Jurkat, Clone E6-1 (cell line): ENCODE measurements at regions not wholly inside any gene's neighbourhood (a gene's known extent, or its start where the extent isn't known, plus 50 kb on each side); places are given as distances from the start of the nearest gene placed in this dataset.

Experiments
- DNase-seq: peaks from one replicate; pipeline ENCODE4 v3.0.0-alpha.2; 2011; ENCODE audit warnings: low read depth, low spot score
- H3K4me3 ChIP-seq: 2 replicates; pipeline ENCODE4 v1.5.1; 2011; ENCODE audit warnings: mild to moderate bottlenecking, low read length, control low read depth, moderate library complexity

DNA sequence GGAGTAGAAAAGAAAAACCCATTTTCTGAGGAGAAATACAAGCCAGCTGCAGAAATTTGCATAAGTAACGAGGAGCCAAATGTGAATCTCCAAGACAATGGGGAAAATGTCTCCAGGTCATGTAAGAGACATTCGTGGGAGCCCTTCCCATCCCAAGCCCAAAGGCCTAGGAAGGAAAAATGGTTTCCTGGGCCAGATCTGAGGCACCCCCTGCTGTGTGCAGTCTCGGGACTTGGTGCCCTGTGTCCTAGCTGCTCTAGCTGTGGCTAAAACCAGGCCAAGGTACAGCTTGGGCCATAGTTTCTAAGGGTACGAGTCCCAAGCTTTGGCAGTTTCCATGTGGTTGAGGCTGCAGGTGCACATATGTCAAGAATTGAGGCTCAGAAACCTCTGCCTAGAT, 444.9 kb downstream of the PCDH20 start:
- DNase-seq = no peak
- no peak overlapping the region for H3K4me3 ChIP-seq

DNA sequence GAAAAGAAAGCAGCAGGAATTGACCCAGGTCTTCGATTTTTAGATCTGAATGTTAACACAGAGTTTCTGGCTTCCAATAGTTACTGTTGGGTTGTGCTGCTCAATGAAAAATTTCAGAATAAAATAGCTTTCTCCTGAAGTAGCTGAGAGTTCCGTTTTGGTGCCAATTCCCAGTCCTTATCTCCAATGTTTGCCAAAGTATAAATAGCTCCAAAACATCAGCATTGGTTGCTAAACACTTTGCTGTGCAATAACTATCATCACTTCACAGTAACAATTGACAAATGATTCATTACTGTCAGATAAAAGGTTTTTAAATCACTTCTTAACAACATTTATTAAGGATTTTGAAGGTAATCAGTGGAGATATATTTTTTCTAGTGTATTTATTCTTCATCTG, 446.0 kb downstream of the PCDH20 start:
- no peak overlapping the region for H3K4me3 ChIP-seq
- no peak for DNase-seq

DNA sequence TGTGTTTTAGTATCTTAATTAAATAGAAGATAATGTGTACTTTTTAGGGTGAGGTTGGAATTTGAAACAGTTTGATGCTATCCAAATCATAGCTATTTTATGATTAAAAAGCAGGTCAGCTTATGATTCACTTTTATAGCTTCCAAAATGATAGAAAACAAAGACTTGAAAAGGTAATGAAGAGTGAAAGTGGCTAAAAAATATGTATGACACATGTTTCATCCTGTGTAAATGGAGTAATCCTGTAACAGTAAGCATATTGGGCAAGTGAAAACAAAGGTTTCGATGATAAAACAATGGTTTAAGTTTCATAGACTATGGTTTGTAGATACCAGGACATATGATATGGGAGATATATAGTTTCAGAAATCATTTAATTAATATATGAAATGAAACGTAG, 456.2 kb downstream of the PCDH20 start:
- no peak overlapping the region for H3K4me3 ChIP-seq
- no peak for DNase-seq

DNA sequence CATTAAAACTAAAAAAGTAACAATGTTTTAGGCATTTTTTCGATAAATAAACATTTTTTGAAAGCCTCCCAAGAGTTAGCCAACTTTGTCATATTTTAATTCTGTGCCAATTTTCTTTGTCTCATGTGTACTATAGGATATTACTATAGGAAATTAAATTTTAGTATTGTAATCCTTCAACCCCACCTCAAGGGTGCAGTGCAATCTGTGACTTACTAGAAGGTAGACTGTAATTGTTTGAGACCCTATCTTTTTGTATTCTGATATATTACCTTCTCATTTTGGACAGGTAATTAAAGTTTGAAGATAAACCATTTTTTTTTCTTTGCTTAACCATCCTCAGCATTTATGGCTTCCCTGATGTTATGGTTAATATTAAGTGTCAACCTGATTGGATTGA, 457.8 kb downstream of the PCDH20 start:
- H3K4me3 ChIP-seq = no peak overlapping the region
- no peak for DNase-seq

DNA sequence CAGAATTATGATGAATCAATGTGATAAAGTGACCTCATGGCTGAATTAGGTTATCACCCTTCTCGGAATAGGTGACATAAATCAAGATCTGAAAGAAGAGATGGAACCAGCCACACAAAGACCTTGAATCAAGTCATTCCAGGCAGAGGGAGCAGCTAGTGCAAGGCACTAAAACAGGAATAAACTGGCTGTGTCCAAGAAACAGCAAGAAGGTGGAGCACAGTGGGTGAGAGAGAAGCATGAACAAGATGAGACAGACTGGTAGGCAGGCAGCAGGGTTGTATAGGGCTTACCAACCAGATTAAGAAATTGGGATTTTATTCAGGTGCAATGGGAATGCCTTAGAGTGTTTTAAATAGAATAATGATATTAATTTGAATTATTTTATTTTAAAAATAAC, 470.3 kb downstream of the PCDH20 start:
- H3K4me3 ChIP-seq = no peak overlapping the region
- no peak for DNase-seq

DNA sequence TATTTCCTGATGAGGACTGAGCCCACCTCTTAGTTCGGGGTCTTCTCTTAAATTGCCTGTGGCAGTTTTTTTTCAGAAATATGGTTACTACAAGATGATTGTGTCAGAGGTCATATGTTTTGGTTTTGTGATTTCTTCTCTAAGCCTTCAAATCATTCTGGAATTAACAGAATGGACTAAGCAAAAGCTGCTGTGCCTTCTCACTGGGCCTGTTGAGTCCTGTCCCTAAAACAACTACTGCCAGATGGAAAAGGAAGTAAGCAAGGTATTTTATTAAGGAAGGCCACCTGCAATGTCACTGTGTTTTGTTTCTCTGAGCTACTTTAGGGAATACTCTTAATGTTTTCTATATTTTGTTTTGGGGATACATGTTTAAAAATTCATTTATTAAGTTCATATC, 470.8 kb downstream of the PCDH20 start:
- no peak for DNase-seq
- H3K4me3 ChIP-seq = no peak overlapping the region

DNA sequence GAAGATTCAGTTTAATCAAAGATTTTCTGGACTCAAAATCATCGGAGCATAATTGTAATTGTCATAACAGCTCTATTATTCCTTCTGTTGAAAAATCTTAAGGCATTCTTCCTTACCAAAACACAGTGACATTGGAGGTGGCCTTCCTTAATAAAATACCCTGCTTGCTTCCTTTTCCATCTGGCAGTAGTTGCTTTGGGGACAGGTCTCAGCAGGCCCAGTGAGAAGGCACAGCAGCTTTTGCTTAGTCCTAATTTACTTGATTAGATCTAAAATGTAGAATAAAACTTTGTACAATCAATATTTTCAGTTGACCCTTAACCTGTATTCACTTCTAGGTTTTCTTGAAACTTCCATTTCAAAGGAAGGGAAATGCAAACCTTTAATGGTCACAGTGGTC, 471.6 kb downstream of the PCDH20 start:
- H3K4me3 ChIP-seq = no peak overlapping the region
- no peak for DNase-seq

DNA sequence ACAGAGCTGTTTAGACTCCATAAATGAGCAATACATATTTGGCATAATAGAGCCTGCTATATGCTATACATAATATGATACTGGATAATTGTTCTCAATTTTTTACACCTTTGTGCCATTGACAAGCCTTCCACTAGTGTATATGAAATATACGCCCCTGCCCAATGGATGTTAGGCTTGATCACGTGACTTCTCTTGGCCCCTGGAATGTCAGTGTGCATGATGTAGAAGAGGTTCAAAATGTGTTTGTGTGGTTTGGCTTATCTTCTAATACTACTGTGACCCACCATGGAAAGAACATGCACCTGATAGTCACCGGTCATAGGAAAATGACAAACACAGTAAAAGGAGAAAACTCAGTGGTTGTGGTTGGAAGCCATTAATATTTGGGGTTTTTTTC, 479.4 kb downstream of the PCDH20 start:
- no peak for DNase-seq
- H3K4me3 ChIP-seq = no peak overlapping the region

DNA sequence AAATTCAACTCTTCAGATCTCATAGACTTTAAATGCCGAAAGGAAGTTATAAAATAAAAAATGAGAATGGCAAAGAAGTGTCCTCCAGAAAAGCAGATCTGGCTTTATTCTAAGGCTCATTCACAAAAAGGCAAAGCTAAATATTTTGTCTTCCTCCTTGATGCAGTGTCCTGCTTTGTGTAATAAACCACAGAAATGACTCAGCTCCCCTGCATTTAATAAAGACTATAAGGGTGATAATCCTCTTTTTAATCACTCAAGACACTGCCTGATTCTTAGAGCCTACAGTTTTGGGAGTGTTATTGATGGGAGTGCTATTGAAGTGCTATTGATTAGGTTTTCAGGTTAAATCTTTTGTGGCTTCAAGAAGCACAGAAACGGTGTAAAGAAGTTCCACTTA, 482.0 kb downstream of the PCDH20 start:
- no peak for DNase-seq
- no peak overlapping the region for H3K4me3 ChIP-seq

DNA sequence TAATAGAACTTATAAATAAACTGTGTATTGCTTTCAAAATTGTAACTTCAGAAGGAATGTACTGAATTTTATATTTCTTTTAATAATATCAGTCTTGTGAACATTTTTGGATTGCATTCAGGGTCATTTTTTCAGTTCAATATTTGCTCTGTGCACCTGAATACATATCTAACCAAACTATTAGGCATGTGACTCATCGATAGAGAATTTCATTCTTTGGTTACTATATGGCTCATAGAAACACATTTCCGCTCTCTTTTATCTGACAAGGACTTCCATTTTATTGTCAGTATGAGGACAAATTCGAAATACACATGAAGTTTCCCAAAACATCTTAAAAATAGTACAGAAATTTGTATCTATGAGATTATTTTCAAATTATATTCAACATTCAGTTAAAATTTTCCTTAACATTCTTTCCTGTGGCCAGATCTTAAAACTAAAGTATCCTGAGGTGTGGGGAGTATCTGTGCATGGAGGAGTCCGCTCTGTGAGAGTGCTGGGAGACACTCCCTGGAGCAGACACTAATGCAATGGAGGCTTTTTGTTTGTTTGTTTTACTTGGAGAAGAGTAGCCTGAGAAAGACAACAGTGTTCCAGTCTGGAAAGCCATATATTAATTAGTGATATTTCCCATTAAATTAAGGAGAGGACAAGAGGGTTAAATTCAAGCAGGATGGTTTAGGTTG, 483.6 kb downstream of the PCDH20 start:
- no peak for DNase-seq
- H3K4me3 ChIP-seq = no peak overlapping the region

DNA sequence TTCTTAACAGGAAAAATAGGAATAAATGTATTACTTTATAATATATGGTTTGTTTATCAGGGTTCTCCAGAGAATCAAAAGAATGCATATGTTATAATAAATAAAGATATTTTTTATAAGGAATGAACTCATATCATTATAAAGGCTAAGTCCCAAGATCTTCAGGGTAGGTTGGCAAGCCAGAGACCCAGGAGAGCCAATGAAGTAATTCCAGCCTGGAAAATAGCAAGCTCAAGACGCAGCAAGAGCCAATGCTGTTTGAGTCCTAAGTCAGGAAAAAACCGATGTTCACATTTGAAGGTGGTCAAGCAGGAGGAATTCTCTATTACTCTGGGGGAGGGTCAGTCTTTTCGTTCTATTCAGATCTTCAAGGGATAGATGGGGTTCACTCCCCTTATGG, 490.0 kb downstream of the PCDH20 start:
- no peak for DNase-seq
- no peak overlapping the region for H3K4me3 ChIP-seq

DNA sequence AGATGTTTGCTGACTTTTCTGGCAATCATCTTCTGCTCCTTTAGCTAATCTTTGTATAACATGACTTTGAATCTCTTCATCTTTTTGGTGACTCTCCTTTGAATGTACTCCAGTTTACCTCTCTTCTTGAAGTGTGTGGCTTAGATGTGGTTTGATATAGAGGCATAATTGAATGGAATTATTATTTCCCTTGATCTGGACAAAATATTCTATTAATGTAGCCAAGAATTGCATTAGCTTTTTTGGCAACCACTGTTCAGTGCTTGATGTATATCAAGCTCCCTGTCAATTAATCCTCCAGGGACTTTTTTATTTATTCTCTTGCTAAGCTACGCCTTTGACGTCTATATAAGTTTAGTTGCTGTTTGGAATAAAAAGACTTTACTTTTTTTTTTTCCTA, 490.8 kb downstream of the PCDH20 start:
- no peak overlapping the region for H3K4me3 ChIP-seq
- DNase-seq = no peak

DNA sequence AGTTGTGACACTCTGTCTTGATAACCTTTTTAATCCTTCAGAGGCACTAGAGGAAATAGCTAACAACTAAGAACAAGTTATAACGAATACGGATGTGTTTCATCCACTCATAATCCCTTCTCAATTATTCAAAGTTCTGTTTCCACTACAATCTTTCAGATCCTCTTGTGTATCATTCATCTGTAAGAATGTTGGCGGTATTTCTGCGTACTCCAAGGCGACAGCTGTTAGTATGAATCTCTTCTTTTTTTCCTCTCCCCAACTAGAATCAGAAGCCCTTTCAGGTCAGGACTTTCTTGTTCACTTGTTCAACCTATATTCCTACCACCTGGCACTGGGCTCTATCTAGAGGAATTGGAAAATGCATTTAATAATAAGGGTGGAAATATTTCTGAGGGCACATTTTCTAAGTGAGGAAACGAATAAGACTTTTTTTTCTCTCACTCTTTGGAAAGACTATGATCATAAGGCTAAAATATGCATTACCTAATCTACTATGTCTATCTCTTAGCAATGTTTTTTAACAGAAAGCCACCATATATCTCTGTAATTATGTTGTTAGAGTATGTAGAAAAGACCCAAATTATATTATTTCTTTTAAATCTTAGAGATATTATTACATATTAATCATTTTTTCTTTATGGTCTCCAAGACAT, 492.9 kb downstream of the PCDH20 start:
- DNase-seq = no peak
- no peak overlapping the region for H3K4me3 ChIP-seq

DNA sequence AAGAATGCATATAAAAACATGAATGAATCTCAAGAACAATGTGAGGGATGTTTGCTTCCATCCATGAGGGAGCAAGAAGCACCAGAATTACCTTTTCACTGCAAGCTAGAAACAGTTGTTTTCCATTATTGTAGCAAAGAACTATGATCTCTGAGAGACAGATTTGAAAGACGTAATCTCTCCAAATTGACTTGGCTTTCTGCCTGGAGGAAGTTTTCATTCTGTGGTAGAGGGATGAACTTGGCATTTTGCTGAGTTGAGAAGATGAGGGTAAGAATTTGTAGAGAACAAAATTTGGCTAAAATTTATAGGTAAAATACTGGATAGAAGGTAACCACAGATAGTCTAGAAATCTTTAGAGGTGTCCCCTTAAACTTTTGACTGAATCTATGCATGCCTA, 496.8 kb downstream of the TDRD3 start:
- no peak for DNase-seq
- H3K4me3 ChIP-seq = no peak overlapping the region

DNA sequence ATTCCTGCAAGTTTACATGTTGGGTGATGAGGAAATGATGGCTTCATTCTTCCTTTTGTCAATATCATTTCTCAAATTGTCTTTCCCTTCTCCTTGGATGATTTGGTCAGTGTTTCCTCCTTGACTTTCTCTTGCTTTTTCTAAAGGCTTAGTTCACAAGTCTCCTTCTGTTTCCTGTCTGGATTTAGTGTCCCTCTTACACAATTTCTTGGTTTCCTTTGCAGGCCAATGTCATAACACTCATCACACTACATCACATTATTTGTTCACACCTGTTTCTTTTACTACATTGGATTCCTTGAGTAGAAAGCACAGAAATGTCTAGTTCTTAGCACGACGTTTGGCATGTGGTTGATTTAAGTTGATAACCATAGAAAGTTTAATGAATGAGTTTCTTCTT, 490.7 kb downstream of the TDRD3 start:
- DNase-seq = no peak
- H3K4me3 ChIP-seq = no peak overlapping the region

DNA sequence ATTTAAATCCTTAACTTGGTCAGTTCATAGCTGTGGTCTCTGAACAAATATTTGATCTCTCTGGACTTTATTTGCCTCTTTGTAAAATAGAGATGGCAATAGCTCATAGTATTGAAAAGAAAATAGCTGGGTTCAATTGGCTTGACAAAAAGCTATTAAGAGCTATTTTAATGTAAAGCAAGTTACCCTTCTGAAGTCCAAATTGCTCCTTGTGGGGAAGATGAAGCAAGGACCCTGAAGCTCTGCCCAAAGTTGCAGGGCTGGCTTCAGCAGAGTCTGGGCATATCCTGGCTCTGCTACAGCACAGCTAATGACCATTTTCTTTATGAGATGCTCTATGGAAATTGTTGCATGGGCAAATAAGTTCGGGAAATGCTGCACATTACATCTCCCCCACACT, 484.5 kb downstream of the TDRD3 start:
- H3K4me3 ChIP-seq = no peak overlapping the region
- no peak for DNase-seq

DNA sequence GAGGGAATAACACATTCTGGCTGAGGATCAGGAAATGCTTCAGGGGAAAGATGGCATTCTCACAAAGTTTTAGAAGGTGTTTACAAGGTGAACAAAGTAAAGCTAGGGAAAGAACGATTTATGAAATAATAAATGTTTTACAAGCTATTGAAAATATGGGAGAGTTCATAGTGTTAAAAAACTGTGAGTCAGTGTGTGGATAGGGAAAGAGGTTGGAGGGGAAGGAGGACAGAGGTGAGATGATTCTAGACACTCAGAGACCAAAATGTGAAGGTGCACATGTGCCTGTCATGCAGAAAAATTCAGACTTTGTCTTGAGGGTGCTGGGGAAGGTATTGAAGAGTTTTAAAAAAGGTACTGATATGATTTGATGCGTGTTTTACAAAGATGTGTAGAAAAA, 476.1 kb downstream of the TDRD3 start:
- H3K4me3 ChIP-seq = no peak overlapping the region
- DNase-seq = no peak

DNA sequence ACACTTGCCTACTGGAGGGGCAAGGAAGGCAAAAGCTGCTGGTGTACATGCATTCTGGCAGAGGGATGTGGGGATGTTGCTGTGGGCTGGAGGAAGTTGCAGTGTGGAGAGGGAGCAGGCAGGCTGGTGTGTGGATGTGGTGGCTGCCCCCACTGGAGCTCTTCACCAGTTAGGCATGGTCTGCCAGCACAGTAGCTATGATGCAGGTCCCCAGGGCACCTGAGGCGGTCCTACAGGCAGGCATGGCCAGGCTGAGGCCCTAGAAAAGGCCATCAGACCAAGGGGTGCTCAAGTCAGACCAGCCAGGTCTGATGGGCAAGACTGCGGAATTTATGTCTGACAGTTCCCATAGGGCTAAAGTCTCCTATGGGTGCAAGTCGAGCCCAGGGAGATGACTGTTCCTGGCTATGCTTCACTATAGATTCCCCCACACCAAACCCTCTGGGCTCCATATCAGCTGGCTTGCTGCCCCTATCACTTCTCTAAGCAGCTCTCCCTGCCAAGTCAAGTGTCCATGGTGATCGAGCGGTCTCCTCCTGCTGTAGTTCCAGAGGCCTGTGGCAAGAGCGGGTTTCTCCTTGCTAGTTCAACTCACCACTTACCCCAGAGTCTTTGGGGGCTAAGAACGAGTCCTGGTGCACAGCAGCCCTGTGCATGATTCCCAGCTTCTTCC, 473.1 kb downstream of the TDRD3 start:
- H3K4me3 ChIP-seq = no peak overlapping the region
- DNase-seq = no peak

DNA sequence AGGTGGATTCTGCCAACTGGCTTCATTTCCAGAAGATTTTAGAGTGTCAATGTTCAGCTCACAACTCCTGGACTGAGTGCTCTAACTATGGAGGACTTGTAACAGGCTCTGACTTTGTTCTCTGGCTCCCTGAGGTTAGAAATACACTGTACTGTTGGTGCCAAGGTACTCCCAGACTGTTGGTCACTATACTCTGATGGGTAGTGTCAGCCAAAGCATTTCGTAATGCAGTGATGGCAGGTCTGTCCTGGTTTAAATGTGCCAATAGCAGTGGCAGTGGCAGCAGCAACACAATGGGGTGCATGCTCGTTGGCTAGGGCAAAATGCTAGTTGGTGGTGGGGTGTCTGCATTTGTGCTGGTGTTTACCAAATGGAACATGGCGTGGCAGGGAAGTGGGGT, 472.2 kb downstream of the TDRD3 start:
- DNase-seq = no peak
- no peak overlapping the region for H3K4me3 ChIP-seq

DNA sequence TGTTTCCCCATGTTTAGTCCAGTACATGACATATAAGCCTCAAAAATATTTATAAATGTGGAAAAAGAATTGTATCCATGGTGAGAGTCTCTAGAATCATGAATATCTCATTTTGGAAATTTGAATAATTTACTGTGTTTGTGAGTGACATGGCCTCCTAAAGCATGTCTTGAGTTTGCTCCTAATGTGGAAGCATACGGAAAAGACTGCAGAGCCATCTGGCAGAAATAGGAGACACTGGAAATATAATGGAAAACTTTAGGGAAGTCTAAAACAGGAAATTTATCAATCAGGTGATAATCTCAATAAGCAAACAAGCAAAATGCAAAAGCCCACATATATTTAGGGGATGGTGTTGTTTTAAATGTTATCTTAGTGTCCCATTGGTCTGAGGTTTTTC, 465.0 kb downstream of the TDRD3 start:
- H3K4me3 ChIP-seq = no peak overlapping the region
- DNase-seq = no peak

DNA sequence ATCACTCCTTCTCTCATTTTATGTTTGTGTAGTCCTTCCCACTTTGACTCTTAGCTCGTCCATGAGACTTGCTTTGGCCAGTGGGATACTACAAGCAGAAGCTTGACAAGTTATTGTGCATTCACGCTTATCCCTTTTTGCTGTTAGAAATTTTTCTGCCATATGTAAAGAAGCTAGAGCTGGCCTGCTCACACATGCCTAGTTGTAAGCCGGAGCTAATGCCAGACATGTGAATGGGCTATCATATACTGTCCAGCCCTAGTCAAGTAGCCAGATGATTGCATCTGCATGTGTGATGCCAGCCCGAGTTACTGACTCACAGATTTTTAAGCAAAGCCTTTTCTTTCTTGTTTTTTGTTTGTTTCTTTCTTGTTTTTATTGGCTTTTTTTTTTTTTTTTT, 460.7 kb downstream of the TDRD3 start:
- no peak overlapping the region for H3K4me3 ChIP-seq
- no peak for DNase-seq
